Fibroblast of lung (primary cell): ENCODE measurements at regions not wholly inside any gene's neighbourhood (a gene's known extent, or its start where the extent isn't known, plus 50 kb on each side); places are given as distances from the start of the nearest gene placed in this dataset.

Source experiments
- DNase-seq, 2 donors: peaks; one replicate each; pipeline versions ENCODE4 v3.0.0 to v3.0.0-alpha.2; 2010; ENCODE audit warnings: low read depth in 2 of 2
- H2AFZ ChIP-seq: 2 replicates; pipeline ENCODE4 v1.5.1; 2012; ENCODE audit warnings: low read length, control low read depth, inconsistent platforms
- H3K27ac ChIP-seq: 2 replicates; pipeline ENCODE4 v1.5.1; 2011; ENCODE audit warnings: low read length, control low read depth; ENCODE audit not compliant: insufficient read depth
- H3K27me3 ChIP-seq: 2 replicates; pipeline ENCODE4 v1.5.1; 2011; ENCODE audit warnings: mild to moderate bottlenecking, low read length; ENCODE audit not compliant: control insufficient read depth, insufficient read depth
- H3K36me3 ChIP-seq: 2 replicates; pipeline ENCODE4 v1.5.1; 2011; ENCODE audit warnings: low read length; ENCODE audit not compliant: control insufficient read depth, insufficient read depth
- H3K4me1 ChIP-seq: 2 replicates; pipeline ENCODE4 v1.5.1; 2011; ENCODE audit warnings: low read length; ENCODE audit not compliant: control insufficient read depth, insufficient read depth; ENCODE audit errors: extremely low read depth
- H3K4me2 ChIP-seq: 2 replicates; pipeline ENCODE4 v1.5.1; 2011; ENCODE audit warnings: low read length, control low read depth; ENCODE audit not compliant: insufficient read depth; ENCODE audit errors: extremely low read depth
- H3K4me3 ChIP-seq, 4 experiments: fragments of 200-600 bp in 1 of 4; sonication (generic) in 1 of 4; replicated peaks in 1 of 4; 2 replicates each; pipeline ENCODE4 v1.5.1; 2011 to 2016; ENCODE audit warnings: low read length in 4 of 4, low read depth in 3 of 4, mild to moderate bottlenecking in 3 of 4, control low read depth in 2 of 4, inconsistent platforms in 1 of 4, mixed read lengths in 1 of 4; ENCODE audit not compliant: insufficient read depth in 1 of 4; ENCODE audit errors: control extremely low read depth in 1 of 4
- H3K79me2 ChIP-seq: 2 replicates; pipeline ENCODE4 v1.5.1; 2012; ENCODE audit warnings: mild to moderate bottlenecking, low read length, inconsistent platforms; ENCODE audit not compliant: control insufficient read depth, insufficient read depth
- H3K9ac ChIP-seq: 2 replicates; pipeline ENCODE4 v1.5.1; 2011; ENCODE audit warnings: mild to moderate bottlenecking, low read length, control low read depth; ENCODE audit not compliant: insufficient read depth
- H3K9me3 ChIP-seq: 2 replicates; pipeline ENCODE4 v1.5.1; 2012; ENCODE audit warnings: low read depth, low read length; ENCODE audit not compliant: control insufficient read depth, insufficient read depth
- H4K20me1 ChIP-seq: 2 replicates; pipeline ENCODE4 v1.5.1; 2011; ENCODE audit warnings: low read length; ENCODE audit not compliant: control insufficient read depth, insufficient read depth; ENCODE audit errors: extremely low read depth
- CTCF ChIP-seq, 2 donors: IDR thresholded peaks in 1 of 2; conservative IDR thresholded peaks in 1 of 2; 1 replicate in 1 of 2; 2 replicates in 1 of 2; pipeline ENCODE4 v1.5.1; 2011 to 2012; ENCODE audit warnings: low read length in 2 of 2, control low read depth in 1 of 2, inconsistent platforms in 1 of 2, low read depth in 1 of 2, mild to moderate bottlenecking in 1 of 2
- EZH2 ChIP-seq: IDR thresholded peaks from 2 replicates; pipeline ENCODE4 v1.5.1; 2012; ENCODE audit warnings: low read length, control low read depth, mild to moderate bottlenecking; ENCODE audit errors: missing control alignments

DNA sequence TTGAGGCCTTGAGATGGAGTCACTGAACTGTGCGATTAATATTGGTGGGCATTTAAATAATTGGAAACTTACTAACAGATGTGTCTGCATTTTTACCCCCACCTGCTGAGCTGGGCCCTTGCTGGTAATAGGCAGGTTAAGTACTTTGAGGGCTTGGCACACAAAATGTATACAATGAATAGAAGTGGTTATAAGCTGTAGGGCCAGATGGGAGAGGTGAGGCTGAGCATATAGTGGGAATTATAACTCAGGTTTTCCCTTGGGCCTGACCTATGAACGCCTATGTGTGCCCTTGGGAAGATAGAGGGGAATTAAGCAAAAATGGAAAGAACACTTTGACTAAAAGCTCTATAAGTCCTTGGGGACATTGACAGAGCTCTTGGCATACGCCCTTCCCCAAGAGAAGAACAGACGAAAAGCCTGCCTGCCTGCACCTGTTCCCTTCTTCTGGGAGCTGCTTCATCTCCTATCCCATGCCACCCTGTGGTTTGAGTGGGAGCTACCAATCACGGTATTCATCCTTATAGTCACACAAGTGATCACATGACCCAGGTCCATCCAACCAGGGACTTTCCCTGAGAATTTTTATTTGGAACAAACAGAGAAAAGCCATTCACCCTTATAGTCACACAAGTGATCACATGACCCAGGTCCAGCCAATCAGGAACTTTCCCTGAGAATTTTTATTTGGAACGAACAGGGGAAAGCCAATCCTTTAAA is 260.7 kb upstream of the CSF3R start:
- H2AFZ ChIP-seq, result no peak overlapping the region
- H3K27ac ChIP-seq, result no peak overlapping the region
- no peak overlapping the region for H3K4me3 ChIP-seq
- no peaks in the 10 kb centered on the region for H4K20me1 ChIP-seq
- no peaks in the 10 kb centered on the region for H3K27me3 ChIP-seq
- DNase-seq, result no peak
- no peaks in the 10 kb centered on the region for H3K36me3 ChIP-seq
- H3K79me2 ChIP-seq, result no peaks in the 10 kb centered on the region
- no peaks in the 10 kb centered on the region for H3K4me1 ChIP-seq
- no peak overlapping the region for H3K9ac ChIP-seq
- no peak overlapping the region for H3K4me2 ChIP-seq
- no peaks in the 10 kb centered on the region for H3K9me3 ChIP-seq
- no peak for TF ChIP-seq CTCF (conservative IDR thresholded peaks at IDR 0.05 in 1 of 2, IDR thresholded peaks at IDR 0.05 in 1 of 2; ENCODE audit: low read depth in 1 of 2, low read length in 2 of 2)

- no peaks in the 10 kb centered on the region for H3K27me3 ChIP-seq
- no peaks in the 10 kb centered on the region for H4K20me1 ChIP-seq
- no peaks in the 10 kb centered on the region for H3K36me3 ChIP-seq
- no peak overlapping the region for H3K9ac ChIP-seq
- no peak for DNase-seq
- no peak overlapping the region for H3K27ac ChIP-seq
- H2AFZ ChIP-seq, result no peak overlapping the region
- no peaks in the 10 kb centered on the region for H3K9me3 ChIP-seq
- no peaks in the 10 kb centered on the region for H3K79me2 ChIP-seq
- TF ChIP-seq EZH2, result no peak
- TF ChIP-seq CTCF (conservative IDR thresholded peaks at IDR 0.05 in 1 of 2, IDR thresholded peaks at IDR 0.05 in 1 of 2; ENCODE audit: low read depth in 1 of 2, low read length in 2 of 2), result no peak
- H3K4me1 ChIP-seq, result no peaks in the 10 kb centered on the region
- H3K4me3 ChIP-seq, result no peak overlapping the region
- no peak overlapping the region for H3K4me2 ChIP-seq
Observed at GRCh38 chr1:36741066-36741465, 258.4 kb upstream of the CSF3R start.

- no peak for TF ChIP-seq EZH2
- no peak for TF ChIP-seq CTCF (conservative IDR thresholded peaks at IDR 0.05 in 1 of 2, IDR thresholded peaks at IDR 0.05 in 1 of 2; ENCODE audit: low read depth in 1 of 2, low read length in 2 of 2)
- H3K4me1 ChIP-seq, result no peaks in the 10 kb centered on the region
- H3K4me3 ChIP-seq, result no peak overlapping the region
- H3K9ac ChIP-seq, result no peak overlapping the region
- no peak overlapping the region for H3K4me2 ChIP-seq
- no peak for DNase-seq
- H3K27me3 ChIP-seq, result no peaks in the 10 kb centered on the region
- H2AFZ ChIP-seq, result no peak overlapping the region
- no peaks in the 10 kb centered on the region for H3K9me3 ChIP-seq
- no peaks in the 10 kb centered on the region for H3K36me3 ChIP-seq
- no peaks in the 10 kb centered on the region for H3K79me2 ChIP-seq
- H3K27ac ChIP-seq, result no peak overlapping the region
- no peaks in the 10 kb centered on the region for H4K20me1 ChIP-seq
Observed at GRCh38 chr1:36740446-36740845, 257.7 kb upstream of the CSF3R start.
